SK-N-MC (cell line): ENCODE measurements at regions not wholly inside any gene's neighbourhood (a gene's known extent, or its start where the extent isn't known, plus 50 kb on each side); places are given as distances from the start of the nearest gene placed in this dataset.

ENCODE experiments used
- EZH2 ChIP-seq: fragments of 200-600 bp; sonication (generic); IDR thresholded peaks from one replicate; pipeline ENCODE4 v1.6.1; 2017; ENCODE audit warnings: antibody characterized with exemption
- POLR2AphosphoS5 ChIP-seq: IDR thresholded peaks from 2 replicates; pipeline ENCODE4 v1.6.1; 2012; ENCODE audit warnings: mild to moderate bottlenecking, low read depth, low read length, borderline replicate concordance

GRCh38 chr7:98515201-98515600 is 101.9 kb upstream of the NPTX2 start:
- no peak for TF ChIP-seq EZH2
- TF ChIP-seq POLR2AphosphoS5, result no peak
